ENCODE measurements at regions not wholly inside any gene's neighbourhood (a gene's known extent, or its start where the extent isn't known, plus 50 kb on each side); places are given as distances from the start of the nearest gene placed in this dataset.

DNA sequence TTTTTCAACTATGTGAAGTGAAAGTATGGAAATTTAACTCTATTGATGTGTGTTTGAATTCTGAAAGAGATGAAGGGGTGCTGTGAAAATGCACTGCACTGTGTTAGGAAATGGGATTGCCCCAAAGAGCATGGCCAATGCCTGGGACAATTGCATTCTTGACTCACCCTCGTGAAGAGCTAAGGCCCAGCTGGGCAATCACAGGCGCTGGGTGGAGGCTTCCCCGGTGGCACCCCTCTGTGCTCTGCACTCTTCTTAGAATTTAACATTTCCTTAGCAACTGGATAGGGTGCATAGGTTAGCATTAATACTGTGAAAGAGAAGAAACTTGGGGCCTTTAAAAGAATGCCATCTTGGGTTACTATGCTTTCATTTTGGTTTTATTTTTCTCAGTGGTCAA lies 179.9 kb upstream of the GOLIM4 start:
- in situ Hi-C loops (cut with MboI; ENCODE audit: low sequenced_read_pairs) (no loop called here), dilution Hi-C loops (cut with HindIII; ENCODE audit: low sequenced_read_pairs, unreplicated experiment) (no loop called here), intact Hi-C loops (cut with micrococcal nuclease) (no loop called here)
- Histone ChIP-seq H4K5ac (ENCODE audit: low read depth, low read length) (no peak overlapping the region), H3K56ac (ENCODE audit: extremely low read depth, insufficient read depth, low read length) (no peak overlapping the region), H2BK120ac (ENCODE audit: low read depth, low read length) (no peak overlapping the region), H3K4me1 (ENCODE audit: control insufficient read depth, insufficient read depth, low read length) (no peaks in the 10 kb centered on the region), H4K20me1 (ENCODE audit: insufficient read depth, low read length) (no peaks in the 10 kb centered on the region), H3K4me3 (ENCODE audit: insufficient read depth, low read depth, low read length) (no peak overlapping the region), H3K4ac (ENCODE audit: low read depth, low read length) (no peak overlapping the region), H3K23ac (ENCODE audit: low read depth, low read length) (no peak overlapping the region), H3K18ac (ENCODE audit: low read depth, low read length) (no peak overlapping the region), H3K27ac (ENCODE audit: insufficient read depth, low read length) (no peak overlapping the region), H3K9ac (ENCODE audit: low read depth, low read length) (no peak overlapping the region), H3K27me3 (ENCODE audit: control insufficient read depth, insufficient read depth, low read length) (no peaks in the 10 kb centered on the region), H3K36me3 (ENCODE audit: control insufficient read depth, insufficient read depth, low read length) (no peaks in the 10 kb centered on the region), H3K9me1 (ENCODE audit: insufficient read depth, low read length) (no peaks in the 10 kb centered on the region; the same call in 1 of the 2 replicates), H3K4me2 (ENCODE audit: low read depth, low read length) (no peak overlapping the region), H2AK5ac (ENCODE audit: low read depth, low read length) (no peak overlapping the region), H2AK9ac (replicated peaks; ENCODE audit: low read depth, low read length, poor library complexity) (no peak overlapping the region), H2BK20ac (ENCODE audit: low read depth, low read length) (no peak overlapping the region), H2AFZ (replicated peaks; ENCODE audit: low read length, poor library complexity) (no peak overlapping the region), H2BK5ac (ENCODE audit: low read depth, low read length, poor library complexity, severe bottlenecking) (no peak overlapping the region), H3K79me1 (ENCODE audit: low read depth in 1 of 2, low read length in 2 of 2) (no peaks in the 10 kb centered on the region), H4K91ac (ENCODE audit: insufficient read depth, low read depth, low read length) (no peak overlapping the region), H2BK15ac (ENCODE audit: low read depth, low read length) (no peak overlapping the region), H4K8ac (ENCODE audit: low read depth in 2 of 2, low read length in 2 of 2) (no peak overlapping the region), H3K9me3 (ENCODE audit: control insufficient read depth, insufficient read depth, low read length) (no peaks in the 10 kb centered on the region), H3K14ac (replicated peaks; ENCODE audit: low read depth, low read length) (no peak overlapping the region)
- DNase-seq: no peak
- no CpG with 5 or more reads among the region's 3 CpGs for WGBS, 2 experiments (ENCODE audit: extremely low coverage in 2 of 2, insufficient read length in 1 of 2)
- ChIA-PET CTCF (no interaction called here), POLR2A (ENCODE audit: unreplicated experiment) (no interaction called here)
- no peak for ATAC-seq (ENCODE audit: low read depth)
- TF ChIP-seq FOS (IDR thresholded peaks at IDR 0.05; ENCODE audit: low read depth, low read length) (no peak), SMC3 (IDR thresholded peaks at IDR 0.05; ENCODE audit: low read depth, low read length) (no peak), NFE2L2 (IDR thresholded peaks at IDR 0.05; ENCODE audit: low read depth, low read length) (no peak), POLR2A (IDR thresholded peaks at IDR 0.05; ENCODE audit: low read depth, low read length) (no peak), RCOR1 (IDR thresholded peaks at IDR 0.05; ENCODE audit: insufficient replicate concordance, low read length) (no peak), BHLHE40 (IDR thresholded peaks at IDR 0.05; ENCODE audit: low read depth, low read length) (no peak), RFX5 (IDR thresholded peaks at IDR 0.05; ENCODE audit: low read depth, low read length) (no peak), CEBPB (IDR thresholded peaks at IDR 0.05; ENCODE audit: low read depth, low read length) (no peak), MAFK (IDR thresholded peaks at IDR 0.05; ENCODE audit: low read depth, low read length) (no peak), MXI1 (IDR thresholded peaks at IDR 0.05; ENCODE audit: borderline replicate concordance, low read depth, low read length) (no peak), MAZ (IDR thresholded peaks at IDR 0.05; ENCODE audit: borderline replicate concordance, low read depth, low read length) (no peak), RAD21 (IDR thresholded peaks at IDR 0.05; ENCODE audit: low read length) (no peak), CHD1 (IDR thresholded peaks at IDR 0.05; ENCODE audit: low read depth, low read length) (no peak)
- TF ChIP-seq, protein P1, sequence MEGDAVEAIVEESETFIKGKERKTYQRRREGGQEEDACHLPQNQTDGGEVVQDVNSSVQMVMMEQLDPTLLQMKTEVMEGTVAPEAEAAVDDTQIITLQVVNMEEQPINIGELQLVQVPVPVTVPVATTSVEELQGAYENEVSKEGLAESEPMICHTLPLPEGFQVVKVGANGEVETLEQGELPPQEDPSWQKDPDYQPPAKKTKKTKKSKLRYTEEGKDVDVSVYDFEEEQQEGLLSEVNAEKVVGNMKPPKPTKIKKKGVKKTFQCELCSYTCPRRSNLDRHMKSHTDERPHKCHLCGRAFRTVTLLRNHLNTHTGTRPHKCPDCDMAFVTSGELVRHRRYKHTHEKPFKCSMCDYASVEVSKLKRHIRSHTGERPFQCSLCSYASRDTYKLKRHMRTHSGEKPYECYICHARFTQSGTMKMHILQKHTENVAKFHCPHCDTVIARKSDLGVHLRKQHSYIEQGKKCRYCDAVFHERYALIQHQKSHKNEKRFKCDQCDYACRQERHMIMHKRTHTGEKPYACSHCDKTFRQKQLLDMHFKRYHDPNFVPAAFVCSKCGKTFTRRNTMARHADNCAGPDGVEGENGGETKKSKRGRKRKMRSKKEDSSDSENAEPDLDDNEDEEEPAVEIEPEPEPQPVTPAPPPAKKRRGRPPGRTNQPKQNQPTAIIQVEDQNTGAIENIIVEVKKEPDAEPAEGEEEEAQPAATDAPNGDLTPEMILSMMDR (conservative IDR thresholded peaks at IDR 0.05; ENCODE audit: low read depth, low read length): no peak
- TF ChIP-seq, protein P2, sequence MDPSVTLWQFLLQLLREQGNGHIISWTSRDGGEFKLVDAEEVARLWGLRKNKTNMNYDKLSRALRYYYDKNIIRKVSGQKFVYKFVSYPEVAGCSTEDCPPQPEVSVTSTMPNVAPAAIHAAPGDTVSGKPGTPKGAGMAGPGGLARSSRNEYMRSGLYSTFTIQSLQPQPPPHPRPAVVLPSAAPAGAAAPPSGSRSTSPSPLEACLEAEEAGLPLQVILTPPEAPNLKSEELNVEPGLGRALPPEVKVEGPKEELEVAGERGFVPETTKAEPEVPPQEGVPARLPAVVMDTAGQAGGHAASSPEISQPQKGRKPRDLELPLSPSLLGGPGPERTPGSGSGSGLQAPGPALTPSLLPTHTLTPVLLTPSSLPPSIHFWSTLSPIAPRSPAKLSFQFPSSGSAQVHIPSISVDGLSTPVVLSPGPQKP (IDR thresholded peaks at IDR 0.05; ENCODE audit: borderline replicate concordance, low read depth, low read length): no peak
- TF ChIP-seq, protein P3, sequence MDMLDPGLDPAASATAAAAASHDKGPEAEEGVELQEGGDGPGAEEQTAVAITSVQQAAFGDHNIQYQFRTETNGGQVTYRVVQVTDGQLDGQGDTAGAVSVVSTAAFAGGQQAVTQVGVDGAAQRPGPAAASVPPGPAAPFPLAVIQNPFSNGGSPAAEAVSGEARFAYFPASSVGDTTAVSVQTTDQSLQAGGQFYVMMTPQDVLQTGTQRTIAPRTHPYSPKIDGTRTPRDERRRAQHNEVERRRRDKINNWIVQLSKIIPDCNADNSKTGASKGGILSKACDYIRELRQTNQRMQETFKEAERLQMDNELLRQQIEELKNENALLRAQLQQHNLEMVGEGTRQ (IDR thresholded peaks at IDR 0.05; ENCODE audit: low read depth, low read length): no peak
- no TSS peak for BruUV-seq (replicated peaks)
